ENCODE measurements at regions not wholly inside any gene's neighbourhood (a gene's known extent, or its start where the extent isn't known, plus 50 kb on each side); places are given as distances from the start of the nearest gene placed in this dataset.
"Not testable (repeated sequence)": the region's sequence is repeated elsewhere in the genome, so short reads cannot be mapped to it uniquely, and the experiment has no call there.

DNA sequence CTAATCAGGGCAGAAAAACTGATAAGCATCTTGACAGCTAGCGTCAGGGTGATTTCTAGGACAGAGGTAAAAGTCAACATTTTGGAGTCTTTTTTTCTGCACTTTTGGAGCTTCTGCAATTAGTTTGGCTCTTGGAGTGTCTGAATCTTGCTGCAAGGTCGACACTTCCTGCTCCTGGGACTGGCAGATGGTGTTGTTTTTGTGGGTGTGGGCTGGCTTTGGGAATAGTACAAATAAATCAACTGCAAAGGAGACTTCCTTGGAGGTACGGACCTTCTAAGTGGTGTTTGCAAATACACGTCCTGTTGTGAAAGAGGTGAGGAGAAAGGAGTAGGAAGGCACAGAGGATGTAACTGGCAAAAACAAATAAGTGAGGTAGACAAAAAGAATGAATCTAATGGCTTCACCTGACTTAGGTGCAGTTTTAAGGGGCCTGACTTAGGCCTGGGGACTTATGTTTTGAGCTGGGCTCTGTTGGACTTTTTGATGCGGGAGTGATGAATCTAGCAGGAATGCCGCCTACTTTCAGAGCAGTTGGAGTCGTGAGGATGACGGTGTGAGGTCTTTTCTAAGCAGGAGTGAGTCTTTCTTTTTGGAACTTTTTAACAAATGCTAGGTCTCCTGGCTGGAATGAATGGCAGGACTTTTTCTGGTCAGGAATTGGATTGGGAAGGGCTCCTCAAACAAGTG lies 195.1 kb downstream of the OTOP1 start:
- TF ChIP-seq EZH2 (IDR thresholded peaks at IDR 0.05; ENCODE audit: low read depth); CTCF (conservative IDR thresholded peaks at IDR 0.05): not testable (repeated sequence)

Measured in PC-9 (cell line).